ENCODE measurements at regions not wholly inside any gene's neighbourhood (a gene's known extent, or its start where the extent isn't known, plus 50 kb on each side); places are given as distances from the start of the nearest gene placed in this dataset.

DNA sequence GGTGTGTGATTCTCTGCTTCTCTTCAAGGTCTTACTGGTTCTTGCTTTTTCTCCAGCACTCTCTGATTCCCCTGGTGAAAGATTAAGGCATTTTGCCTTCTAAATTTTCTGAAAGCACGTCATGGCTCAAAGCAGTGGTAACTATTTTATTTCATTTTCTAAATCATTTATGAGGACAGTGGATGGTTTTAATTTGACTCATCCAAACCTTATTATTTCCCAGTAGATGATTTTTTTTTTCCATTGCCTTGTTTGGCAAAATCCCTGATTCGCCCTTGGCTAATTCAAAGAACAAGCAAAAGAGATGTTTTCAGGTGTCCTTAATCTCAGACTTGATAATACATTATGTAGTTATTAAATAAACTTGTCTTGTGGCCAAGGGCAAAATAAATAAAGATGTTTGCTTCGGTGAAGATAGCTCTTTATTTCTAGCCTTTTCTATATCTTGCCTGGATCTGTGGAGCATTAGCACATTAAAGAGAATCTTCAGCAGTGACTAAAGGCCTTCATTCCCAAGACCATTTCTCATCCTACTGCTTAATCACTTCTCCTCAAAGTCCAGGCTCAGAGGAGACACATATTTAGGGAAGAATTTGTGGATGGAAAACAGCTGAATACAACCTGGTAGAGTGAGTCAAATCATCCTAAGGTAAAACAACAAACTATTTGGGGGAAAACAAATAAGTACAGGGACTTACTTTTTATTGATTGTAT, 359.8 kb downstream of the DUSP10 start:
- DNase-seq: no peak

DNA sequence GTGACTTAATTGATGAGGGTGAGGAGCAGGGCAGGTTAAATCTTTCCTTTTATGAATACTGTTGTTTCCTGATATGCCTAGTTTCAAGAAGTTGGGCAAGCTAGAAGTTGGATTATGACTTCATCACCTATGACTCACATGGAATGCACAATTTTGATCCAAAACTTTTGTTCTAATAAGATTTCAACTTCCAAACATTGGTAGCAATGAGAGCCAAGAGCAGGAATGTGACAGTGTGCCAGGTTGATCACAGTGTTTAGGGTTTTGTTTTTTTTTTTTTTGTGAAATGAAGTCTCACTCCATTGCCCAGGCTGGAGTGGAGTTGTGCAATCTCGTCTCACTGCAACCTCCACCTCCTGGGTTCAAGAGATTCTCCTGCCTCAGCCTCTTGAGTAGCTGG, 349.4 kb downstream of the DUSP10 start:
- no peak for DNase-seq

DNA sequence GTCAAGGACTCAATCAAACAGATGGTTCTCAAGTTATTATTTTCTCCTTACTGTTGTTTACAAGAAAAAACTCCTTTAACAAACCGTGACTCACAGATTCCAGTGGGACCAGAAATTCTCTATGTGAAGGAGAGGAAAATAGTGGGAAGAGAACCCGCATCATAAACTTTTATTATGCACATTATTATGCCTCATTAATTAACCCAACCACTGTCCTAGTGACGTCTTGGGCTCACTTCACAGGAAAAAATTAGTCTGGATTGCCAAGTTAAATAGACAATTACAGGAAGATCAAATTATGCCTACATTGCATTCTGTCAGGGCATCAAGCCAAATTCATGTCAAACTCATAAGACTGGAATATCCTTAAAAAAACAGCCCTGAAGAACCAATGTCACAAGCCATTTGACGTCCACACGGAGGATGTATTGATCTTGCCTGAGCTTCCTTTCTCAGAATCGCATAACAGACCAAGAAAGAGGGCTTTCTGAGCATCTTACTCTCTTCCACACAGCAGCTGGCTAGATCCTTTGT, 347.8 kb downstream of the DUSP10 start:
- no peak for DNase-seq

DNA sequence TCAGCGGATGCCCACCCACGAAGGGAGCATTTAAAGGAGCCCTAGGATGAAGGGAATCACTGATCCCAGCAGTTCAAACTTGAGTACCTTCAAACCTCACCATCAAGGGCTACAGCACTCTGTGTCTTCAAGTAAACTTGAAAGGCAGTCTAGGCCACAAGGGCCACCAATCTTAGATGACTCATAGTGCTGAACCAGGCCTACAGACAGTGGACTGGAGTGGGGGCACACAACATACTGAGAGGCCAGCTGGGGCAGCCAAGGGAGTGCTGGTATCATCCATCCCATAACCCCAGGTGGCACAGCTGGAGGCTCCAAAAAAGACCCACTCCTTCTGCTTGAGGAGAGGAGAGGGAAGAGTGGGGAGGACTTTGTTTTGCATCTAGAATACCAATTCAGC, 345.4 kb downstream of the DUSP10 start:
- DNase-seq: no peak

DNA sequence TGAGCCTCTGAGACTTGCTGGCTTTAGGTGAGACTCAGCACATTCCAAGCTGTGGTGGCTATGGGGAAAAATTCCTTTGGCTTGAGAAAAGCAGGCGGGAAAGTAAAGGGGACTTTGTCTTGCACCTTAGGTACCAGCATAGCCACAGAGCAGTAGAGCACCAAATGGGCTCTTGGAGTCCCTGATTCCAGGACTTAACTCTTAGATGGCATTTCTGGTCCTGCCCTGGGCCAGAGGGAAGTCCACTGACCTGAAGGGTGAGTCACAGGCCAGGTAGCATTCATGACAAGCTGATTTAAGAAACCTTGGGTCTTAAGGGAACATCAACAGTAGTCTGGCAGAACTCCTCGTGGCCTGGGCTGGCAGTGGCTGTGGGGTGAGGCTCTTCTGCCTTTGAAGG, 344.7 kb downstream of the DUSP10 start:
- DNase-seq: no peak

DNA sequence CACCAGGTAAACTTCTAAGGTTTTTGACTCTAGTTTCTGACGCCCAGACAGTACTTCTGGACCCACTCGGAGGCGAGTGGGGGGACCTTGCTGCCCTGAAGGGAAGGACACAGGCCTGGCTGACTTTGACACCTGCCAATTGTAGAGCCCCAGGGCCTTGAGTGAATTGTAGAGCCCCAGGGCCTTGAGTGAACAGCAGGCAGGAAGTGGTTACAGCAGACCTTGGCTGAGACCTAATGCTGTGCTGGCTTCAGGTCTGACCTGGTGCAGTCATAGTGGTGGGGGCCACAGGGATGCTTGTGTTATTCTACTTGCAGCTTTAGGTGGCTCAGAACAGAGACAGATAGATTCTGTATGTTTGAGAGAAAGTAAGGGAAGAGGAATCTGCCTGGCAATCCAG, 344.3 kb downstream of the DUSP10 start:
- no peak for DNase-seq

DNA sequence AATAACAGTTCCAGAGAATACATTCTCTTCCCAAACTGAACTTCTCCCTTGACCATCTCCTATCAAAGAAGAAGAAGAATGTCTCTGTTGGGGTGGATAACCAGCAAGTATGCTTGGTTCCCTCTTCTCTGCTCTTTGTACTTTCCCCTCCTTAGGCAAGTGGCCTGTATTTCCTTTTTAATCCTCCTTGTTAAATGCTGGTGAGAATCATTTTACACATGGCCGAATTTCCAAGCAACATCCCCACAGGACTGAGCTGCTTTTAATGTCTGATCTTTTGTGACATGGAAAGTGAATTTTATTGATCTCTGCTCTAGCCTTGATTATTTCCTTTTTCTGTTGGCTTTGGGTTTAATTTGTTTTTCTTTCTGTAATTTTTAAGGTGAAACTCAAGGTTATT, 336.7 kb downstream of the DUSP10 start:
- DNase-seq: no peak

DNA sequence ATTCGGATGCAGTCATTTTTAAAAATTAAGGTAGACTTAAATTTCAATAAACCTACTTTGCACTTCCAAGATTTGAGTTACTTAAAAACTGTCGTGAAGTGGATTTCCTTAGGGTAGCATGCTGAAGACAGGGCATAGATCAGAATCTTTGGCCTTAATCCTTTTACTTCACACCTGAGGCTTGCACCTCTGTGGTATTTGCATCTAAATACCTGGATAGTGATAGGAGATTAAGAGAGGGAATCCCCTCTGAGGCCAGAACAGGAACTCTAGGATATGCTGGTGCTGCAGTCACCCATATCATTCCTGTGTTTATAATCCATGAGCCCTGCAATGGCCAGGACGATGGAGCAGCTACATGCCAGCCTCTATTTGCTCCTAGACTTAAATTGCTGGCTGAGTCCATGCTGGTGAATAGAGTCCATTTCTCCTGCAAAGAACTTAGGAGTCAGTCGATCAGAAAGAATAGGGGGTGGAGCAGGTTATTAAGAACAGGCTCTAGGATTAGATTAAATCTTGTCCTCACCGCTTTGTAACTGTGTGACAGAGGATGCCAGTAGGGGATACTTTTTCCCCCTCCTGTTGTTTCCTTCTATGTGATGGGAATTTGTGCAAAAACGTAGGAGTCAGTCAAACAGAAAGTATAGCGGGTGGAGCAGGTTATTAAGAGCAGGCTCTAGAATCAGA, 333.6 kb downstream of the DUSP10 start:
- no peak for DNase-seq

DNA sequence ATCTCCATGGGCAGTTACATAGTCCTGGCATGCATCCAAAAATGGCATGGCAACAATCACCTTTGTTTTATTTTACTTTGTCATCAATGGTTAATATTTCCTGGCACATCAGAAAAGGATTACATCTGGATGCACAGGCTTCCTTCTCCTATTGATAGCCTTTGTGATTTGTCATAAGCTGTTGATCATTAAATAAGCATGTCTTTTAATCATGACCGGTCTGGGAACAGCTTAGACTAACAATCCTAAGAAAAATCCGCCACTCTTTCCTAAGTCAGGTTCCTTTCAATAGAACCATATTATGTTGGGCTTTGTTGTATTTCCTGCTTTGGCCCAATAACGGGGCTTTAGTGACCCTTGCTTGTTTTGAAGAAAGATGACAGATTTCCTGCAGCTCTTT, 330.6 kb downstream of the DUSP10 start:
- DNase-seq: no peak

DNA sequence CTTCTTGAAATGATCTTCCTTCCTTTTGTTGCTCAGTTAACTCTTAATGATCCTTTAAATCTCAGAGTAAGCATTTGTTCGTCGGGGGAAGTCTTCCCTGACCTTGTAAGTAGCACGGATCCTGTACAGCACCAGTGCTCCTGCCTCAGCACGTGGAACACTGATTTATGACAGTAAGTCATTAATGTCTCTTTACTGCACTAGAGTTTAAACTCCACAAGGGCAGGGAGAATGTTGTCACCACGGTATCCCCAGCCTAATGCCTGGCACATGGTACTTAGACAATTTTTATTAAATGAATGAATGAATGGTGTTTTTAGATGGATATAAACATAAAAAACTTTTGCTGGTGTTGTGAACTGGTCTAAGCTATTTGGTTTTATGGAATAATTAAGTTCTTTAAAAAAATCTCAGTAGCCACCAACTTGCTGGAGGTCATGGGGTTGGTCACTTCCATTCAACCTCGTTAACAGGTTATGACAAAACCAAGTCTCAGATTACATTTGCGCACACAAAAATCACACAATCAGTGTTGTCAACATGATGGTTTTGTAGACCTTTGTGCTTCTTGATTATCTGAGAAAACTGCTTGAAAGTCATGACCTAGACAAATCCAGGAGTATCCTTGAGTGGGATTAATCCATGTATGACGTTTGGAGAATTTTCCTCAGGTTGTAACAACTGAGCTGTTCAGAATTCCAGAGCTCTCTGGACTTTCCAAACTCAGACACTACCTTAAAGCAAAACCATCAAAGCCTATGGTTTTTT, 326.9 kb downstream of the DUSP10 start:
- DNase-seq: no peak

DNA sequence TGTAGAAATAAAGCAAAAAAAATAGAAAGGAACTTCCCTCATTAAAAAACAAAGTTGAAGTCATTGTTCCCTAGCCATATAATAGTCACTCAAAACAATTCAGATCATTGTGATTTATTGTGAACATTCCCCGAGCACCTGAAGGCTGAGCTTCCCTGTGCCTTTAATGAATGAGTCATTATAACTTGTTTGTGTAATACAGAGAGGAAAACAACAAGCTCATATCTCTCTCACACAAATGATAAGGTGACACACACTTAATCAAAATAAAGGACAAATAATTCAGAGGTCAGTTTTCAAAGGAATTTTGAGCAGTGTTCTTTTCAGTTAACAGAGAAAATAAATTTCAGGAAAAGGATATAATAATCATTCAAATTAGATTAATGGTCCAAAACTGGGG, 326.2 kb downstream of the DUSP10 start:
- DNase-seq: no peak

DNA sequence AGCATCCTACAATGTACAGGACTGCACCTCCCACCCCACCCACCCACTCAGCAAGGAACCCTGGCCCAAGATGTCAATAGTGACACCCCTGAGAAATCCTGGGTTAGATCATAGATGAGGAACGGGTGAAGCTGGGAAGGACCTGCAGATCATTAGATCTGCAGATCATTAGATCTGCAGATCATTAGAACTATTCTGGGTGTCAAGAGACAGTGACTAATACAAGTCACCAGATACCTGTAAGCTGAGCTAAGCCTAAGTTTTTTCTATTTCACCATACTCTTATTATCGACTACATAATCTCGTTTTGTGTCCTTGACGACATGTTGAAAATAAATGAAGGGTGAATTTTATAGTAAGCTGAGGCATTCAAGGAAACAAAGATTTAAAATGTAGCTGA, 325.7 kb downstream of the DUSP10 start:
- DNase-seq: no peak

DNA sequence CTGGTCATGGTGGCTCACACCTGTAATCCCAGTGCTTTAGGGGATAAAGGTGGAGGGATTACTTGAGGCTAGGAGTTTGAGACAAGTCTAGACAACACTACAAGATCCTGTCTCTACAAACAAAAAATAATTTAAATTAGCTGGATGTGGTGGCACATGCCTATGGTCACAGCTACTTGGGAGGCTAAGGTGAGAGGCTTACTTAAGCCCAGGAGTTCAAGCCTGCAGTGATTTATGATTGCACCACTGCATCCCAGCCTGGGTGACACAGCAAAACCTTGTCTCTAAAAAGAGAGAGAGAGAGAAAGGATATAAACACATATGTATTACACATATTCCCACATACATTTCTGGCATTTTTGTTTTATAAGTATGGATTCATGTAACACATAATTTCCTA, 325.2 kb downstream of the DUSP10 start:
- DNase-seq: no peak

DNA sequence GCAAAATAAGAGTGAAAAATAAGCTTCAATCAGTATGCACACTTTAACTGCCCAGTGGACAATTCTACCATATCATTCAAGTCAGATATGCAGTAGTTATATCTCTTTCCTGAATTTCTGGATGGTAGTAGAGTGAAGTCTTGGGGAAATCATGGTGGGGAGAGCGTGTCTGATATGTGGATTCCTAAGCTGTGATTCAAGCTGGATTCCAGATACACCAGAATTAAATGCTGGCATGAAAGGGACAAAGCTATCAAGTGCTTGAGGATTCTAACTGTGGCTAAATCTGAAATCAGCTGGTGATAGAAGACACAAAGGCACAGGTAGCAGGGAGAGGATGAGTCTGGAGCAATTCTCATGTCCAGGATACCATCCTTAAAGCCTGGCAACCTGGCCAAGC, 323.5 kb downstream of the DUSP10 start:
- DNase-seq: no peak

DNA sequence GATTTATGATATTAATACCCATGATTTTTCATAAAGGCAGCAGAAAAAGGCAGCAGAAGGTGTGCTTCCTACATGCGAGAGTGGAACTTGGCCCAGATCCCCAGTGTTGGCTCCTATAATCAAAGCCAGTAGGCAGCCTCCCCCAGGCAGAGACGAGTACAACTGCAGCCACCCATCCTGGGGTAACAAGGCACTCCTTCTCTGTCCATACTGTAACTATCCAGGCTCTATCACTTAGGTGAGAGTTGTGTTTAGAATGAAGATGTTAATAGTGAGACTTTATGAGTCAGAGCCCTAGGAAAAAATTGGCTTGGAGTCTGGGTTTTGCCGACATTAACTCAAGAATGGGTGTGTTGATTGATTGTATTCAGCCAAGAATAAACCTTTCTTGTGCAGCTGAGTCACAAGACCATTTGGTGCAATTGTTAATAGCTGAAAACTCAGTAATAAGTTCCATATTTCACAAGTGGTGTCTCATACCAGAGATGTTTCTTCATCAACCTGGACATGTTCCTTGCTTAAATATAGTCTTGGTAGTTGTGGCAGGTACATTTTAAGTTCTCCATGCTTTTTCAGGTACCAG, 322.3 kb downstream of the DUSP10 start:
- DNase-seq: no peak

DNA sequence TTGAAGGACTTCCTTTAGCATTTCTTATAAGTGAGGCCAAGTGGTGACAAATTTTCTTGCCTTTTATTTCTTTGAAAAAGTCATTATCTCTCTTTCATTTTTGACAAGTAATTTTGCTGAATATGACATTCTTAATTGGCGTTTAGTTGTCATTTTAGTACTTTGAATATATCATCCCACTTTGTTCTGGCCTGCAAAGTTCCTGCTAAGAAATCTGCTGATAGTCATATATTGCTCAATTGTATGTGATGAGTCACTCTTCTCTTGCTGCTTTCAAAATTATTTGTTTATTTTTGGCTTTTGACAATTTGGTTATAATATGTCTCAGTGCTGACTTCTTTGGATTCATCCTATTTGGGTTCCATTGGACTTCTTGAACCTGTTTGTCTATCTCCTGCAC, 312.6 kb downstream of the DUSP10 start:
- peak; percentile 8 for DNase-seq

DNA sequence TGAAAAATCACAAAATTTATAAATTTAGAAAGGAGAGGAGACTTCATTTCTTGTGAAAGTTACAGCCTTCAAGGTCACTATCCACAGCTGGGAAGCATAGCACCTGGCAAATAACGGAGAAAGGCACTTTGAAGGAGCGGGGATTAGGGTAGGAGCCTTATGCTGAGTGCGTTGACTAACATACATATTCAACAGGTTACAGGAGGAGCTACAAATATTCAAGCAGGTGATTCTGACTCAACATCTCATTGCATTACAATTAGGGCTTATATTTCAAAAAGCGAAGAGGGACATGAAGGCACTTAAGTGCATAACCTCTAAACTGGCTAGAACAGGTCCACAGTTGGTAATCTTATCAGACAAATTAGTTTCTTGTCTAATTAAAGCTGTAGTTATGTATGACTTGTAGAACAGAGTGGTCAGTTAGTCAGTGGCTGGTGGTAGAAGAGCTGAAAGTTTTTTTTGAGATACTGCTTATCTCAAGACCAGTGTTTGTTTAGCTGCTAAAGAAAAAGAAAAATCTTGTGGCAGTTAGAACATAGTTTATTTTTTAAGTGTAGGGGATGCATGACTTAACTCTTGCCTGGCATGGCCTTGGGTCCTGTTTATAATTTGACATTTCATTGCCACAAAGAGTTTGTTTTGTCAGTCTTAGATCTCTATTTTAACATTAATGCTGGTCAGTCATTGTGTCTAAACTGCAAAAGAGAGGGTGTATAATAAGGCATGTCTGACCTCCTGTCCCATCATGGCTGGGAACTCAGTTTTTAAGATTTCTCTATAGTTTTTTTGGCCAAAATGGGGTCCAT, 311.5 kb downstream of the DUSP10 start:
- no peak for DNase-seq

DNA sequence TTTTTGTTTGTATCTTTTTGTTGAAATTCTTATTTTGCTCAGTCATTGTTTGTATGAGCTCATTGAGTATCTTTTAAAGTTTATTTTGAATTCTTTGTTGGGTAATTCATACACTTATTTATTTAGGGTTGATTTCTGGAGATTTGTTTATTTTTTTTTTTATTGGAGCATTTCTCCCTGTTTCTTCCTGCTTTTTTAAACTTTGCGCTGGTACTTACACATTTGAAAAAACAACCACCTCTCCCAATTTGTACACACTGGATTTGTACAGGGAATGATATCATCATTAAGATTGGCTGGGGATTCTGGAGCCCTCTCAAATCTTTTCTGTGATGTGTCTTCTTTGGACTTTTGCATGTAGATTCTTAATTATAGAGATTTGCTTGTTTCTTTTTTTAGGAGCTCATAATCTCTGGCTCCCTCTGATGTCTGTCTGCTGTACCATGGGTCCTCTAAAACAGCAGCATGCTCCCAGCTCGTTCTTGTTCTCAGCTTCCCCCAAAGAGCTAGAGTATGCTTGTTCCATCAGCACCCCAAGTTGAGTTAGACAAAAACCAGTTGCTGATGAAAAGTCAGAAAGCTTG, 310.7 kb downstream of the DUSP10 start:
- no peak for DNase-seq

DNA sequence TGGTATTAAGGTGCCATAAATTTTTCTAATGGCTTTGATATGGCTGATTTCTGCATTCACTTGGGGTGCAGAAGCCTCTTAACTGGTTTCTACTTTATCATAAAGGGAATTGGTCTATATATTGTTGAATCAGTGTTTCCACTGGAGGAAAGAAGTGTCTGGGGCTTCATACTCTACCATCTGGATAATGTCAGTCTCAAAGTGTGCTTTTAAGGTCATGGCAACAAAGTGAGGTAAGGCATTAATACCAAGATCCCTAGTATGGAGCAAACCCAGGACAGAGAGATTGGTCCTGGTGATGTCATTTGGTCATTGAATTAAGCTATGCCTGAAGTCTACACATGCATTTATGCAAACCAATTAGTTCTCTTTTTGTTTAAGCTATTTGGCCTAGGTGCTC, 309.9 kb downstream of the DUSP10 start:
- DNase-seq: no peak

DNA sequence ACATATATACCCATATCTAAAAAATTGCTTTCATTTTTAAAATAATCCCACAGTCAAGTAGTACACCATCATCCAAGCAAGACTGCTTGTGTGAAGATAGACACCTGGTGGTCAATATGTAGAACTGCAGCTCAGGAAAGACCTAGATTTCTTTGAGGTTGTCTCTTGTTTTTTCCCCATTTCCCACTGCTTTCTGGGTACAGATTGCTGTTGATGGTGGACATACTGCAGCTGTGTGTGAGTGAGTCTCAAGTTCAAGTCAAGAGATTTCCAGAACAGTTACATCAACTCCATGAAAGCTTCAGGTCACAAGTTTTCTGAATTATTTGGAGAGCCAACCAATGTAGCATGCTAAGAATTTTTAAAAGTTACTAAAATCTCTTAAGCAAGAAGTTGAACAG, 306.4 kb downstream of the DUSP10 start:
- peak; percentile 81 for DNase-seq

DNA sequence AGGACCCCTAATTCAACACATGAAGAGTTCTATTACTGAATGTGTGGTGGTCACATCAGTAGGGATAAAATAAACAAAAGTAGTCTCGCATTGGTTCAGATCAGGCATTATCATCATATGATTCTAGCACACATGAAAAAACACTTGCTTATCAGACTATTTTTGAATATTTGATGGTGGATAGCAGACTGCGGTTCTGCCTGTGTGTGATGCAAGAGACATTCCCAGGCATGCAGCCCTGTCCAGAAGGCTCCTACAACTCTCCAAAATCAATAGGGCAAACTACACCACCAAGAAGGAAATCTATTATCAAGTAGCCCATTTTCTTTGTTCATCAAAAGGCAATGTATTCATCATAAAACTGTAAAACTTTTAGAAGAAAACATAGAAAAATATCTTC, 304.7 kb downstream of the DUSP10 start:
- no peak for DNase-seq

DNA sequence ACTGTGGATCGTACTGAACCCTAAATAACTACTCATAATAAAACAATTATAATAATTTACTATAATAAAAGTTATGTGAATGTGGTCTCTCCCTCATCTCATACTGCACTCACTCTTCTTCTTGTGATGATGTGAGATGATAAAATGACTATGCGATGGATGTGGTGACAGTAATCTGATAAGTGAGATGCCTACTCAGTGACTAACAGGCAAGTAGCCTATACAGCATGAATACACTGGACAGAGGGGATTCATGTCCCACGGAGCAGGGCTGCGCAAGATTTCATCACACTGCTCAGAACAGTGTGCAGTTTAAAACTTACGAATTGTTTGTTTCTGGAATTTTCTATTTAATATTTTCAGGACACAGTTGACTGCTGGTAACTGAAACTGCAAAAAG, 304.0 kb downstream of the DUSP10 start:
- no peak for DNase-seq

All from hematopoietic multipotent progenitor cell treated with erythropoietin and hydrocortisone succinate and interleukin-3 and kit ligand, for 6 days (in vitro differentiated cells).